CD4-positive, alpha-beta memory T cell (primary cell): ENCODE measurements at regions not wholly inside any gene's neighbourhood (a gene's known extent, or its start where the extent isn't known, plus 50 kb on each side); places are given as distances from the start of the nearest gene placed in this dataset.
"Not testable (repeated sequence)": the region's sequence is repeated elsewhere in the genome, so short reads cannot be mapped to it uniquely, and the experiment has no call there.

Experiments
- CTCF ChIA-PET: fragments of 350-600 bp; sonication (Branson Sonifier 250); formaldehyde crosslinking; loops from one replicate; lab custom pipeline; 2021; ENCODE audit warnings: inconsistent platforms; ENCODE audit not compliant: partially characterized antibody; lab: Charles Lee
- POLR2A ChIA-PET: fragments of 350-600 bp; sonication (Branson Sonifier 250); formaldehyde crosslinking; loops from one replicate; lab custom pipeline; 2021; ENCODE audit not compliant: partially characterized antibody; lab: Charles Lee
- DNase-seq, 5 donors: peaks; one replicate each; pipeline versions ENCODE4 v3.0.0 to v3.0.0-alpha.2; 2020 to 2022; ENCODE audit warnings: mixed read lengths in 1 of 5
- H3K27ac ChIP-seq: one replicate; pipeline ENCODE4 v1.7.0; 2013; ENCODE audit warnings: low read depth, low read length
- H3K27me3 ChIP-seq: 2 replicates; pipeline ENCODE4 v1.7.0; 2013; ENCODE audit warnings: mild to moderate bottlenecking, low read length, moderate library complexity; ENCODE audit not compliant: insufficient read depth
- H3K36me3 ChIP-seq: 2 replicates; pipeline ENCODE4 v1.7.0; 2013; ENCODE audit warnings: mild to moderate bottlenecking, low read length, moderate library complexity; ENCODE audit not compliant: insufficient read depth
- H3K4me1 ChIP-seq: 2 replicates; pipeline ENCODE4 v1.7.0; 2013; ENCODE audit warnings: mild to moderate bottlenecking, low read length, moderate library complexity; ENCODE audit not compliant: insufficient read depth
- H3K4me3 ChIP-seq, 2 donors: one replicate each; pipeline ENCODE4 v1.7.0; 2013; ENCODE audit warnings: low read length in 2 of 2, mild to moderate bottlenecking in 1 of 2
- H3K9me3 ChIP-seq, 2 donors: one replicate each; pipeline ENCODE4 v1.7.0; 2013; ENCODE audit warnings: low read length in 2 of 2, control low read depth in 1 of 2; ENCODE audit not compliant: control insufficient read depth in 1 of 2
- H3K27ac Mint-ChIP-seq, 7 donors: one replicate each; pipeline ENCODE4 v1.8.0; 2020 to 2021; ENCODE audit warnings: mixed read lengths in 7 of 7, mild to moderate bottlenecking in 6 of 7, inconsistent platforms in 3 of 7, moderate library complexity in 3 of 7
- H3K27me3 Mint-ChIP-seq, 2 donors: one replicate each; pipeline ENCODE4 v1.8.0; 2020 to 2021; ENCODE audit warnings: mixed read lengths in 2 of 2
- H3K36me3 Mint-ChIP-seq, 2 donors: one replicate each; pipeline ENCODE4 v1.8.0; 2020 to 2021; ENCODE audit warnings: mixed read lengths in 2 of 2, inconsistent platforms in 1 of 2, mild to moderate bottlenecking in 1 of 2
- H3K4me1 Mint-ChIP-seq, 4 donors: one replicate each; pipeline ENCODE4 v1.8.0; 2020 to 2021; ENCODE audit warnings: mixed read lengths in 4 of 4, mild to moderate bottlenecking in 1 of 4
- H3K4me3 Mint-ChIP-seq, 8 donors: one replicate each; pipeline ENCODE4 v1.8.0; 2020 to 2021; ENCODE audit warnings: mixed read lengths in 8 of 8, mild to moderate bottlenecking in 7 of 8, moderate library complexity in 6 of 8, inconsistent platforms in 3 of 8
- H3K9me3 Mint-ChIP-seq, 8 donors: one replicate each; pipeline ENCODE4 v1.8.0; 2020 to 2021; ENCODE audit warnings: mixed read lengths in 8 of 8, mild to moderate bottlenecking in 5 of 8, inconsistent platforms in 3 of 8, moderate library complexity in 1 of 8
- intact Hi-C: fragments of 100-400 bp; cut with micrococcal nuclease; formaldehyde crosslinking; loops from one replicate; pipeline ENCODE4 v1.15.1; 2023

- Histone ChIP-seq H3K27me3 (no peaks in the 10 kb centered on the region), H3K4me1 (no peaks in the 10 kb centered on the region), H3K27ac (no peak overlapping the region), H3K4me3 (no peak overlapping the region), H3K36me3 (no peaks in the 10 kb centered on the region), H3K9me3 (no peaks in the 10 kb centered on the region)
- Mint-ChIP-seq H3K27me3 (no peaks in the 10 kb centered on the region), H3K4me3 (no peak overlapping the region), H3K36me3 (no peaks in the 10 kb centered on the region), H3K4me1 (no peaks in the 10 kb centered on the region), H3K9me3 (peaks cover 6 to 46% (median 24%) of the 10 kb centered on the region in 8 donors), H3K27ac (no peak overlapping the region)
- CTCF ChIA-PET: no interaction called here
- POLR2A ChIA-PET: no interaction called here
- no peak for DNase-seq
- intact Hi-C loops: no loop called here
Observed at GRCh38 chr1:118461154-118461553, 276.1 kb upstream of the SPAG17 start.

GRCh38 chr1:118459871-118460270 lies 274.8 kb upstream of the SPAG17 start:
- ChIA-PET POLR2A (no interaction called here), CTCF (no interaction called here)
- no peaks in the 10 kb centered on the region for H3K27me3 ChIP-seq
- DNase-seq: no peak
- Mint-ChIP-seq H3K4me3 (no peak overlapping the region), H3K4me1 (no peaks in the 10 kb centered on the region), H3K27me3 (no peaks in the 10 kb centered on the region), H3K9me3 (peaks cover 6 to 56% (median 27%) of the 10 kb centered on the region in 8 donors), H3K27ac (no peak overlapping the region), H3K36me3 (no peaks in the 10 kb centered on the region)
- no peaks in the 10 kb centered on the region for H3K36me3 ChIP-seq
- no peak overlapping the region for H3K27ac ChIP-seq
- H3K9me3 ChIP-seq: no peaks in the 10 kb centered on the region
- H3K4me3 ChIP-seq: no peak overlapping the region
- intact Hi-C loops: no loop called here
- H3K4me1 ChIP-seq: no peaks in the 10 kb centered on the region

GRCh38 chr1:118453856-118454255 lies 268.8 kb upstream of the SPAG17 start:
- H3K4me3 Mint-ChIP-seq, H3K27ac Mint-ChIP-seq, DNase-seq, H3K4me3 ChIP-seq, CTCF ChIA-PET, H3K4me1 Mint-ChIP-seq, H3K27me3 Mint-ChIP-seq, intact Hi-C loops, H3K36me3 ChIP-seq, POLR2A ChIA-PET, H3K9me3 ChIP-seq, H3K27me3 ChIP-seq, H3K4me1 ChIP-seq, H3K36me3 Mint-ChIP-seq, H3K27ac ChIP-seq: not testable (repeated sequence)
- peaks cover 3 to 35% (median 10%) of the 10 kb centered on the region in 8 donors for H3K9me3 Mint-ChIP-seq

GRCh38 chr1:118445156-118445555 lies 260.1 kb upstream of the SPAG17 start:
- peaks cover 5 to 18% (median 9%) of the 10 kb centered on the region in 8 donors for H3K9me3 Mint-ChIP-seq

DNA sequence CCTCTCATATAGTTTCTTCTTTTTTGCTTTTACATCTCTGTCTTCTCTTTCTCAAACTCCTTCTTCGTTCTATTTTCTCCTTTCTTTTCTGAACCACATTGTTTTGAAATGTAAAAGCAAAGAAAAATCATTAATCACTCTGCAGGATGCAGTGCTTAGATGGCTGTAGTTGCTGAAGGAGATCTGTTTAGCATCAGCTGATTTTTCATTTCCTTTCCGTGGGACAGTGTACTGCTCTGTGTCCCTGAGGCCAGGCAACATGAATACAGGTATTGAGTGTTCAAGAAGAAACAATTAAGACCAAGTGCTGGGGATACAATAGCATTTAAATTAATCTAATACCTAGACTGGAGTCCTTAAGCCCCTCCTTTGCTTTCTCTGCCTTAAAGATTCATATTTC lies 257.2 kb upstream of the SPAG17 start:
- ChIA-PET CTCF (no interaction called here), POLR2A (no interaction called here)
- Histone ChIP-seq H3K4me1 (no peaks in the 10 kb centered on the region), H3K27me3 (no peaks in the 10 kb centered on the region), H3K27ac (no peak overlapping the region), H3K36me3 (no peaks in the 10 kb centered on the region), H3K9me3 (no peaks in the 10 kb centered on the region), H3K4me3 (no peak overlapping the region)
- H3K27me3 Mint-ChIP-seq: no peaks in the 10 kb centered on the region
- H3K36me3 Mint-ChIP-seq: no peaks in the 10 kb centered on the region
- DNase-seq: no peak
- no peaks in the 10 kb centered on the region for H3K4me1 Mint-ChIP-seq
- intact Hi-C loops: no loop called here
- peaks cover 2 to 9% (median 6%) of the 10 kb centered on the region in 8 donors for H3K9me3 Mint-ChIP-seq
- H3K4me3 Mint-ChIP-seq: no peak overlapping the region
- no peak overlapping the region for H3K27ac Mint-ChIP-seq

More at GRCh38 chr1:118445156-118445555, 260.1 kb upstream of the SPAG17 start:
- no peak overlapping the region for H3K4me3 ChIP-seq
- no peak overlapping the region for H3K27ac Mint-ChIP-seq
- ChIA-PET CTCF (no interaction called here), POLR2A (no interaction called here)
- H3K27me3 Mint-ChIP-seq: no peaks in the 10 kb centered on the region
- intact Hi-C loops: no loop called here
- H3K36me3 ChIP-seq: no peaks in the 10 kb centered on the region
- no peaks in the 10 kb centered on the region for H3K27me3 ChIP-seq
- H3K27ac ChIP-seq: no peak overlapping the region
- no peaks in the 10 kb centered on the region for H3K36me3 Mint-ChIP-seq
- no peaks in the 10 kb centered on the region for H3K4me1 ChIP-seq
- H3K4me1 Mint-ChIP-seq: no peaks in the 10 kb centered on the region
- no peak for DNase-seq
- no peaks in the 10 kb centered on the region for H3K9me3 ChIP-seq
- no peak overlapping the region for H3K4me3 Mint-ChIP-seq

- intact Hi-C loops: no loop called here
- Mint-ChIP-seq H3K4me1 (no peaks in the 10 kb centered on the region), H3K36me3 (no peaks in the 10 kb centered on the region), H3K4me3 (no peak overlapping the region), H3K9me3 (peaks cover 0 to 9% (median 6%) of the 10 kb centered on the region in 8 donors), H3K27ac (no peak overlapping the region), H3K27me3 (no peaks in the 10 kb centered on the region)
- Histone ChIP-seq H3K4me1 (no peaks in the 10 kb centered on the region), H3K9me3 (no peaks in the 10 kb centered on the region), H3K36me3 (no peaks in the 10 kb centered on the region), H3K4me3 (no peak overlapping the region), H3K27ac (no peak overlapping the region), H3K27me3 (no peaks in the 10 kb centered on the region)
- ChIA-PET CTCF (no interaction called here), POLR2A (no interaction called here)
- DNase-seq: no peak
Observed at GRCh38 chr1:118437664-118438063, 252.6 kb upstream of the SPAG17 start.

DNA sequence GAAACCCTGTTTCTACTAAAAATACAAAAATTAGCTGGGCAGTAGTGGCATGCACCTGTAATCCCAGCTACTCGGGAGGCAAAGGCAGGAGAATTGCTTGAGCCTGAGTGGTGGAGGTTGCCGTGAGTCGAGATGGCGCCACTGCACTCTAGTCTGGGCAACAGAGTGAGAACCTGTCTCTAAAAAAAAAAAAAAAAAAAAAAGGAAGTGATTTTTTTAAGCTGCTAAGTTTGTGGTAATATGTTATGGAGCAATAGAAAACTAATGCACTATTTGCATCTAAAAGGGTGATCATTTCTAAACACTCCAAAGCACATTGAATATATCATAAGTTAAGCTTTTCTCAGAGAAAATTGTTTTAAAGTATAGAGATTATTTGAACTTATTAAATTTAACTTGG lies 244.8 kb upstream of the SPAG17 start:
- H3K9me3 ChIP-seq: no peaks in the 10 kb centered on the region
- ChIA-PET POLR2A (no interaction called here), CTCF (no interaction called here)
- no peak overlapping the region for H3K4me3 Mint-ChIP-seq
- no peaks in the 10 kb centered on the region for H3K36me3 Mint-ChIP-seq
- H3K27me3 ChIP-seq: no peaks in the 10 kb centered on the region
- peaks cover 0 to 19% (median 6%) of the 10 kb centered on the region in 8 donors for H3K9me3 Mint-ChIP-seq
- DNase-seq: no peak
- intact Hi-C loops: no loop called here
- H3K4me1 Mint-ChIP-seq: no peaks in the 10 kb centered on the region
- no peaks in the 10 kb centered on the region for H3K27me3 Mint-ChIP-seq
- H3K4me3 ChIP-seq: no peak overlapping the region
- H3K36me3 ChIP-seq: no peaks in the 10 kb centered on the region
- no peaks in the 10 kb centered on the region for H3K4me1 ChIP-seq
- H3K27ac ChIP-seq: no peak overlapping the region
- H3K27ac Mint-ChIP-seq: no peak overlapping the region

DNA sequence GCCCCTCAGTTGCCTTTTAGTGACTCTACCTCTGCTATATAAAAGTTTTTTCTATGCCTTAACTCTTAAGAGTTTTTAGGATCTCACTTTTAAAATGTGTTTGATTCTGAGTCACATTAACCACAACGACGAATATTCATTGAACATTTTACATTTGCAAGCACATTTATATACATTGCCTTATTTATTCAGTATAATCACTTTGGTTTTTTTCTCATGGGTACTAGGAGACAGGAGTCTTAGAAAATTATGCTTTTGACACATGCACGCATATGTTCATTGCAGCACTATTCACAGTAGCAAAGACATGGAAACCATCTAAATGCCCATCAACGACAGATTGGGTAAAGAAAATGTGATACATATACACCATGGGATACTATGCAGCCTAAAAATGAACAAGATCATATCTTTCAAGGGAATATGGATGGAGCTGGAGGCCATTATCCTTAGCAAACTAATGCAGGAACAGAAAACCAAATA lies 236.9 kb upstream of the SPAG17 start:
- Histone ChIP-seq H3K27me3 (no peaks in the 10 kb centered on the region), H3K4me1 (no peaks in the 10 kb centered on the region), H3K4me3 (no peak overlapping the region), H3K27ac (no peak overlapping the region), H3K36me3 (no peaks in the 10 kb centered on the region), H3K9me3 (no peaks in the 10 kb centered on the region)
- H3K4me3 Mint-ChIP-seq: no peak overlapping the region
- intact Hi-C loops: no loop called here
- ChIA-PET CTCF (no interaction called here), POLR2A (no interaction called here)
- H3K9me3 Mint-ChIP-seq: peaks cover 0 to 12% (median 4%) of the 10 kb centered on the region in 8 donors
- no peak for DNase-seq
- no peak overlapping the region for H3K27ac Mint-ChIP-seq
- H3K36me3 Mint-ChIP-seq: no peaks in the 10 kb centered on the region
- no peaks in the 10 kb centered on the region for H3K4me1 Mint-ChIP-seq
- no peaks in the 10 kb centered on the region for H3K27me3 Mint-ChIP-seq
